Gastroesophageal sphincter (tissue), 4 donors: ENCODE measurements at regions not wholly inside any gene's neighbourhood (a gene's known extent, or its start where the extent isn't known, plus 50 kb on each side); places are given as distances from the start of the nearest gene placed in this dataset.

Experiments used
- ATAC-seq: fragments of 150-250 bp; one replicate; pipeline ENCODE4 v1.9.1; 2016; ENCODE audit warnings: mild to moderate bottlenecking, moderate library complexity
- H3K27ac ChIP-seq, 4 donors: fragments of 200-600 bp; sonication (generic) in 3 of 4; 1 replicate in 3 of 4; 2 replicates in 1 of 4; pipeline ENCODE4 v1.5.1; 2016 to 2019
- H3K27me3 ChIP-seq: fragments of 200-600 bp; sonication (generic); one replicate; pipeline ENCODE4 v1.5.1; 2019
- H3K36me3 ChIP-seq, 2 donors: fragments of 200-600 bp; sonication (generic); one replicate each; pipeline ENCODE4 v1.5.1; 2019; ENCODE audit warnings: control low read depth in 1 of 2
- H3K4me1 ChIP-seq, 3 donors: fragments of 200-600 bp; sonication (generic); 1 replicate in 2 of 3; 2 replicates in 1 of 3; pipeline ENCODE4 v1.5.1; 2016 to 2019; ENCODE audit warnings: control low read depth in 2 of 3
- H3K4me3 ChIP-seq, 2 donors: fragments of 200-600 bp; sonication (generic); one replicate each; pipeline ENCODE4 v1.5.1; 2019; ENCODE audit warnings: mild to moderate bottlenecking in 1 of 2, moderate library complexity in 1 of 2
- H3K9me3 ChIP-seq, 3 donors: fragments of 200-600 bp; sonication (generic); one replicate each; pipeline ENCODE4 v1.5.1; 2017 to 2019; ENCODE audit warnings: control low read depth in 2 of 3
- EP300 ChIP-seq: sonication (generic); formaldehyde crosslinking; IDR thresholded peaks from one replicate; pipeline ENCODE4 v1.6.1; 2017; ENCODE audit warnings: antibody characterized with exemption, mild to moderate bottlenecking
- POLR2A ChIP-seq, 2 donors: fragments of 450-650 bp; IDR thresholded peaks; one replicate each; pipeline ENCODE4 v1.6.1; 2017; ENCODE audit warnings: antibody characterized with exemption in 2 of 2, mild to moderate bottlenecking in 2 of 2, moderate library complexity in 1 of 2
- POLR2AphosphoS5 ChIP-seq: sonication (generic); formaldehyde crosslinking; IDR thresholded peaks from one replicate; pipeline ENCODE4 v1.6.1; 2017; ENCODE audit warnings: antibody characterized with exemption
- WGBS, 2 donors: methylation state at CpG; one replicate each; pipeline ENCODE4 v1.1.5; 2018; ENCODE audit warnings: low coverage in 1 of 2; 5-methylcytosine and 5-hydroxymethylcytosine counted together
- TF ChIP-seq, protein P1 (sequence below), 4 experiments: fragments of 200-600 bp in 2 of 4; fragments of 450-650 bp in 2 of 4; sonication (generic) in 1 of 4; IDR thresholded peaks; one replicate each; pipeline ENCODE4 v1.5.1; 2017 to 2019; ENCODE audit warnings: antibody characterized with exemption in 4 of 4, mild to moderate bottlenecking in 2 of 4, moderate library complexity in 2 of 4

DNA sequence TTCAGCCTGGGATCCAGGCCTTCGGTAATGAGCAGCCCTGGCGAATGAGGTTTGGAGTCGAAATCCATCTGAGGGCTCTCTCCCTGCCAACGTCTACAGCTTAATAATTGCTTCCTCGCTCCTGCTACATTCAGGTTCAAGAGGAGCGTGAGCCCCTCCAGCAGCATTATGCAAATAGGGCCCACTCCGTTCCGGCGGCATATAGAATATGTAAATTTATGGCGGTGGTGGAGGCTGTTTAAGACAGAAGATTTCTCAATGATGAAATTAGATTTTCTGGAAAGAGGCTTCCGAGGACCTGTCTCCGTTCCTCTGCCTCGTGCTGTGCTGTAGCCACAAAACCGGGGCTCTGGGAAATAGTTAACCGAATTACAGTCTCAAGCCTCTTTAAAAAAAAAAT lies 402.8 kb downstream of the MIAT start:
- ATAC-seq: no peak
- H3K27me3 ChIP-seq: no peaks in the 10 kb centered on the region
- H3K9me3 ChIP-seq: no peaks in the 10 kb centered on the region
- 82 to 87% methylated on average over 8 to 13 of the region's 15 CpGs for WGBS, 2 donors
- no peak overlapping the region for H3K27ac ChIP-seq
- H3K36me3 ChIP-seq: no peaks in the 10 kb centered on the region
- H3K4me3 ChIP-seq: no peak overlapping the region
- TF ChIP-seq POLR2AphosphoS5 (no peak), EP300 (no peak), POLR2A (IDR thresholded peaks at IDR 0.05) (no peak)
- TF ChIP-seq, protein P1, sequence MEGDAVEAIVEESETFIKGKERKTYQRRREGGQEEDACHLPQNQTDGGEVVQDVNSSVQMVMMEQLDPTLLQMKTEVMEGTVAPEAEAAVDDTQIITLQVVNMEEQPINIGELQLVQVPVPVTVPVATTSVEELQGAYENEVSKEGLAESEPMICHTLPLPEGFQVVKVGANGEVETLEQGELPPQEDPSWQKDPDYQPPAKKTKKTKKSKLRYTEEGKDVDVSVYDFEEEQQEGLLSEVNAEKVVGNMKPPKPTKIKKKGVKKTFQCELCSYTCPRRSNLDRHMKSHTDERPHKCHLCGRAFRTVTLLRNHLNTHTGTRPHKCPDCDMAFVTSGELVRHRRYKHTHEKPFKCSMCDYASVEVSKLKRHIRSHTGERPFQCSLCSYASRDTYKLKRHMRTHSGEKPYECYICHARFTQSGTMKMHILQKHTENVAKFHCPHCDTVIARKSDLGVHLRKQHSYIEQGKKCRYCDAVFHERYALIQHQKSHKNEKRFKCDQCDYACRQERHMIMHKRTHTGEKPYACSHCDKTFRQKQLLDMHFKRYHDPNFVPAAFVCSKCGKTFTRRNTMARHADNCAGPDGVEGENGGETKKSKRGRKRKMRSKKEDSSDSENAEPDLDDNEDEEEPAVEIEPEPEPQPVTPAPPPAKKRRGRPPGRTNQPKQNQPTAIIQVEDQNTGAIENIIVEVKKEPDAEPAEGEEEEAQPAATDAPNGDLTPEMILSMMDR (IDR thresholded peaks at IDR 0.05): no peak
- peaks cover 0 to 10% (median 2%) of the 10 kb centered on the region in 3 donors for H3K4me1 ChIP-seq

DNA sequence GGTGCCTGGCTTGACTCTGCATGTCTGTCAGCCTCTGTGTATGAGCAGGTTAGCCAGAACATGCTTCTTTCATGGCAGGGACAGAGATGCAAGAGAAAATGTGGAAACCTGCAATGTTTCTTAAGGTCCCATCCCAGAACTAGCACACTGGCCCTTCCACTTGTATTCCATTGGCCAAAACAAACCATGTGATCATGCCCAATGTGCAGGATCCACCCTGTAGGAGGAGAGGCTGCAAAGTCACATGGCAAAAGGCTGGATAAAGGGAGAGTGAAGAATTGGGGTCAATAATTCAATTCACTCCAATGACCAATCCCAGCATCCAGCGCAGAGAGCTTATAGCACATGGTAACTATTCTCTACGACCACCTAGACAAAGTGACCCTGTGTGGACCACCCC lies 405.5 kb downstream of the MIAT start:
- Histone ChIP-seq H3K4me1 (peaks cover 0 to 10% (median 2%) of the 10 kb centered on the region in 3 donors), H3K9me3 (no peaks in the 10 kb centered on the region)
- TF ChIP-seq POLR2A (IDR thresholded peaks at IDR 0.05) (no peak), POLR2AphosphoS5 (no peak), EP300 (no peak)
- TF ChIP-seq, protein P1 (IDR thresholded peaks at IDR 0.05): no peak

DNA sequence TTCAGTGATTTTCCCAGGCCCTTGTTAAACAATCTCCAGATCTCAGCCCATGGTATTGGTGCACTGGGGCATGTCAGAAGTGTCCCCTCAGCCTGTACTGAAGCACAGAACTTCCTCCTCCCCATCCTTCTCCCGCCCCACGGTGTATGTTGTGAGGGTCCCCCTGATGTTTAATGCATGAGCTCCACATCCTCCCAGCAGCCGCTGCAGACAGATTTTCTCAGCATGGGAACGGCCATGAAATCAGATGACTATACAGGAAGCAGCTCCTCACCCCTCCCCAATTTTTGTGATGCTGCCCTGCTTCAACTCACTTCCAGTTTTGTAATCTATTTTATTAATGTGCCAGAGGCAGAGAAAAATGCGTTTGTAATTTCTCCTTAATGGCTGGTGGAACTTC lies 406.0 kb downstream of the MIAT start:
- H3K36me3 ChIP-seq: no peaks in the 10 kb centered on the region
- no peaks in the 10 kb centered on the region for H3K9me3 ChIP-seq
- H3K4me3 ChIP-seq: no peak overlapping the region
- WGBS, 2 donors: 27 to 30% methylated on average over 5 of the region's 5 CpGs
- H3K27ac ChIP-seq: no peak overlapping the region
- peaks cover 0 to 10% (median 2%) of the 10 kb centered on the region in 3 donors for H3K4me1 ChIP-seq
- no peaks in the 10 kb centered on the region for H3K27me3 ChIP-seq
- no peak for ATAC-seq
- TF ChIP-seq, protein P1 (IDR thresholded peaks at IDR 0.05): no peak
- TF ChIP-seq POLR2AphosphoS5: no peak
- no peak for TF ChIP-seq EP300
- no peak for TF ChIP-seq POLR2A (IDR thresholded peaks at IDR 0.05)

More for the DNA sequence above, 405.5 kb downstream of the MIAT start:
- 86 to 92% methylated on average over 2 of the region's 2 CpGs for WGBS, 2 donors
- no peak overlapping the region for H3K27ac ChIP-seq
- no peaks in the 10 kb centered on the region for H3K27me3 ChIP-seq
- H3K36me3 ChIP-seq: no peaks in the 10 kb centered on the region
- ATAC-seq: no peak
- no peak overlapping the region for H3K4me3 ChIP-seq

DNA sequence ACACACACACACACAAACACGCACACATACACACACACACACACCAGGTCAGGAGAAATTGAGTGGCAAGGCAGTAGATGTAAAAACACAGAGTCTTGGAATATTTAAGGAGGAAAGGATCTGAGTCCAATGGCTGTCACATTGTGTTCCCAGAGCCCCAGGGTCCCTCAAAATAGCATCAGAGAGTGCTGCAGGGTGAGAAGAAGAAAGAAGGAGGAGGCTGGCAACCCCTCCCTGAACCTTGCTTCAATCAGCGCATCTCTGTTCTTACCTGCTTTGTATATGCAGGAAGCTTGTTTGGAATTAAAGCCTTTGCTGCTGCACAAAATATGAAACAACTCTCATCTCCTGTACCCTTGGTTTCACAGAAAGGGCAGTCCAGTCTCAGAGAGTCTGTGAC lies 406.5 kb downstream of the MIAT start:
- 74 to 86% methylated on average over 2 of the region's 2 CpGs for WGBS, 2 donors
- peaks cover 0 to 10% (median 2%) of the 10 kb centered on the region in 3 donors for H3K4me1 ChIP-seq

DNA sequence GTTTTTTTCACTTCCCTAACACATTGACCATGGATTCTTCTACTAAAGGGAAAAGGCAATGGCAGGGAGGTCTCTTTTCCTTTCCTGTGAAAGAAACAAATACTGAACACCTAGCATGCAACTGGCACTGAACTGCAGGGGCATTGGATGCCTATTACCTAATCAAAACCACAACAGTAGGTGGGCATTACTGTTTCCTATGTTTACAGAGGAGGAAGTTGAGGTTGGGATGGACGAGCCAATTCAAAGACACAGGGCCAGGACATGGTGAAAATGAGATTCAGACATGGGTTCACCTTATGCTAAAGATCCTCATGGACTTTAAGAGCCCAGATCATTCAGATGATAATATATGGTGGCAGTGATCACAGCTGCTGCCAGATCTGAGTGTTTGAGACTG lies 407.0 kb downstream of the MIAT start:
- no peak for ATAC-seq
- H3K27ac ChIP-seq: no peak overlapping the region

More for the DNA sequence above, 406.5 kb downstream of the MIAT start:
- no peak for TF ChIP-seq POLR2AphosphoS5
- no peak for TF ChIP-seq EP300
- TF ChIP-seq, protein P1 (IDR thresholded peaks at IDR 0.05): no peak
- TF ChIP-seq POLR2A (IDR thresholded peaks at IDR 0.05): no peak
- ATAC-seq: no peak
- no peaks in the 10 kb centered on the region for H3K36me3 ChIP-seq
- no peaks in the 10 kb centered on the region for H3K27me3 ChIP-seq
- no peak overlapping the region for H3K4me3 ChIP-seq
- no peaks in the 10 kb centered on the region for H3K9me3 ChIP-seq
- no peak overlapping the region for H3K27ac ChIP-seq

More for the DNA sequence above, 407.0 kb downstream of the MIAT start:
- no peaks in the 10 kb centered on the region for H3K36me3 ChIP-seq
- H3K4me1 ChIP-seq: peaks cover 0 to 10% (median 2%) of the 10 kb centered on the region in 3 donors
- H3K9me3 ChIP-seq: no peaks in the 10 kb centered on the region
- no peak overlapping the region for H3K4me3 ChIP-seq
- 64% methylated on average over 1 of the region's 1 CpG; no CpG with 5 or more reads in 1 of the 2 donors for WGBS, 2 donors
- H3K27me3 ChIP-seq: no peaks in the 10 kb centered on the region
- TF ChIP-seq POLR2AphosphoS5 (no peak), EP300 (no peak), POLR2A (IDR thresholded peaks at IDR 0.05) (no peak)
- TF ChIP-seq, protein P1 (IDR thresholded peaks at IDR 0.05): no peak
